Heart left ventricle (tissue), 13 donors: ENCODE measurements at regions not wholly inside any gene's neighbourhood (a gene's known extent, or its start where the extent isn't known, plus 50 kb on each side); places are given as distances from the start of the nearest gene placed in this dataset.

Experiments
- CTCF ChIP-seq, 12 donors: fragments of 200-600 bp; sonication (generic) in 4 of 12; IDR thresholded peaks; one replicate each; pipeline versions ENCODE4 v1.5.0 to v1.8.0; 2018 to 2022; ENCODE audit warnings: antibody characterized with exemption in 12 of 12, mild to moderate bottlenecking in 5 of 12
- POLR2A ChIP-seq, 2 donors: fragments of 450-650 bp; IDR thresholded peaks; one replicate each; pipeline ENCODE4 v1.6.1; 2017; ENCODE audit warnings: antibody characterized with exemption in 2 of 2, mild to moderate bottlenecking in 2 of 2, moderate library complexity in 2 of 2
- donor health status: ischemic (EF 13 %, LVEDD 7.1; RV severe dilation, severe dysfunction).
- donor health status: DM: no; HTN: yes; CAD: no.
- donor health status: DM: no; HTN: no; CAD: no.
- donor health status: ischemic (EF 25% LVEDD 6.9; RV normal size, moderate dysfunction).
- donor health status: ischemic (EF 25% LVEDD 5.7; RV mildly dilated, moderate dysfunction).
- donor health status: ischemic (EF 35%, LVEDD 5.7; RV mildly dilated, moderate dysfunction).
- donor health status: nonischemic (EF 11% LVEDD 7.7; RV severe dilation, severe dysfunction).
- donor health status: DM: yes; HTN: yes; CAD: no.
- donor health status: PGD.
- donor health status: ischemic (EF 29% LVEDD 5.4; RV normal size, mild dysfunction).
- donor health status: nonischemic (EF 23%, LVEDD 6.1; RV moderate dilation, normal function).

GRCh38 chr5:159504106-159504856 lies 174.0 kb upstream of the IL12B start:
- TF ChIP-seq CTCF (IDR thresholded peaks at IDR 0.05): no peak
- TF ChIP-seq POLR2A (IDR thresholded peaks at IDR 0.05): no peak
